MM.1S (cell line): ENCODE measurements at regions not wholly inside any gene's neighbourhood (a gene's known extent, or its start where the extent isn't known, plus 50 kb on each side); places are given as distances from the start of the nearest gene placed in this dataset.

Experiments
- DNase-seq: peaks from one replicate; pipeline ENCODE4 v3.0.0-alpha.2; 2015
- H2AFZ ChIP-seq: fragments of 300-600 bp; sonication (generic); 2 replicates; pipeline ENCODE4 v1.6.0; 2016; ENCODE audit warnings: antibody characterized with exemption, low read length
- H3F3A ChIP-seq: fragments of 300-600 bp; sonication (generic); 2 replicates; pipeline ENCODE4 v1.6.1; 2016; ENCODE audit warnings: mild to moderate bottlenecking, antibody characterized with exemption, low read length, moderate library complexity, mixed read lengths; ENCODE audit not compliant: insufficient read depth
- H3K27ac ChIP-seq: fragments of 300-600 bp; sonication (generic); 2 replicates; pipeline ENCODE4 v1.5.1; 2016; ENCODE audit warnings: mild to moderate bottlenecking, low read length
- H3K27me3 ChIP-seq: fragments of 300-600 bp; sonication (generic); replicated peaks from 2 replicates; pipeline ENCODE4 v1.6.0; 2016; ENCODE audit warnings: low read length; ENCODE audit not compliant: insufficient read depth
- H3K36me3 ChIP-seq: fragments of 300-600 bp; sonication (generic); replicated peaks from 2 replicates; pipeline ENCODE4 v1.6.1; 2016; ENCODE audit warnings: mild to moderate bottlenecking, low read length, mixed read lengths; ENCODE audit not compliant: insufficient read depth
- H3K4me1 ChIP-seq: fragments of 300-600 bp; sonication (generic); 2 replicates; pipeline ENCODE4 v1.6.1; 2016; ENCODE audit warnings: low read length, mixed read lengths
- H3K4me2 ChIP-seq: fragments of 300-600 bp; sonication (generic); 2 replicates; pipeline ENCODE4 v1.6.0; 2016; ENCODE audit warnings: low read depth, low read length
- H3K4me3 ChIP-seq: fragments of 300-600 bp; sonication (generic); 2 replicates; pipeline ENCODE4 v1.5.1; 2016; ENCODE audit warnings: low read length, mixed read lengths
- H3K79me2 ChIP-seq: fragments of 300-600 bp; sonication (generic); 2 replicates; pipeline ENCODE4 v1.6.1; 2016; ENCODE audit warnings: mixed run types, low read length, mixed read lengths
- H3K9ac ChIP-seq: fragments of 300-600 bp; sonication (generic); 2 replicates; pipeline ENCODE4 v1.6.1; 2016; ENCODE audit warnings: low read length, mixed read lengths
- H3K9me2 ChIP-seq: fragments of 300-600 bp; sonication (generic); replicated peaks from 2 replicates; pipeline ENCODE4 v1.6.1; 2016; ENCODE audit warnings: mild to moderate bottlenecking, low read length, mixed read lengths; ENCODE audit not compliant: insufficient read depth
- H3K9me3 ChIP-seq: fragments of 300-600 bp; sonication (generic); replicated peaks from 2 replicates; pipeline ENCODE4 v1.6.1; 2016; ENCODE audit warnings: mild to moderate bottlenecking, low read length, mixed read lengths; ENCODE audit not compliant: insufficient read depth
- H4K20me1 ChIP-seq: fragments of 300-600 bp; sonication (generic); 2 replicates; pipeline ENCODE4 v1.6.1; 2016; ENCODE audit warnings: mild to moderate bottlenecking, low read length, moderate library complexity, mixed read lengths; ENCODE audit not compliant: insufficient read depth
- CTCF ChIP-seq: fragments of 300-600 bp; sonication (generic); IDR thresholded peaks from 2 replicates; pipeline ENCODE4 v1.5.1; 2016; ENCODE audit warnings: antibody characterized with exemption, low read length, mixed read lengths
- EZH2 ChIP-seq: fragments of 300-600 bp; sonication (generic); optimal IDR thresholded peaks from 2 replicates; pipeline ENCODE3; 2017; ENCODE audit warnings: low read depth, mild to moderate bottlenecking, antibody characterized with exemption, low read length, mixed read lengths
- EZH2phosphoT487 ChIP-seq: fragments of 300-600 bp; sonication (generic); IDR thresholded peaks from 2 replicates; pipeline ENCODE4 v1.6.1; 2018; ENCODE audit warnings: antibody characterized with exemption, low read length

DNA sequence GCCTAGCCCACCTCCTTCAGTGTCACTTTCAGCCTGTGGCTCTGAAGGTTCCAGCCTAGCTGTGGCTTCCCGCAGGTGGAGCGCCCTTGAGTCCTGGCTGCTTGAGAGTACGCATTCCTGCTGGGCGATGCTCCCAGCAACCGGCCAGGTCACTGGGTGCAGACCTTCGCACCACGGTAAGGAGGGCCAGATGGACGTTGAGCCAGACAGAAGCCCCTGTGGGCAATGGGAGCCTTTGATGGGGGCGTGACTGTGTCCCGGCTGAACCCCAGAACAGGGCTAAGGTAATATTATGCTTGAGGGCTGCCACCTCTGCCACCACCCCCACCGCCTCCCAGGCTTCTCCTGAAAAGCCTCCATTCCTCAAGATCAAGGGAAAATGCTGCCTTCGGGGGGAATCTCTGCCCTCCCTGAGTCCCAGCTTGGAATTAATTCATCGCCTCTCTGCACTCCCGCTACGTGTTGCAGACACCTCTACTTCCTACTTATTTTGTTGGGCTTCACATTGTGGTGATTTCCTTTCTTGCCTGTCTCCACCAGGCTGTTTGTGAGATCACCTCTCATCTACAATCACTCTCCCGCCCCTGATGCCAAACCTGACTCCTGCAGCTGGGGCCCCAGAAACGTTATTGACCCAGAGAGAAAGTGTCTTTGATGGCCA is 144.9 kb upstream of the NECTIN1 start:
- H4K20me1 ChIP-seq, result no peaks in the 10 kb centered on the region
- no peaks in the 10 kb centered on the region for H3K36me3 ChIP-seq
- no peaks in the 10 kb centered on the region for H3K79me2 ChIP-seq
- DNase-seq, result no peak
- H3K9me3 ChIP-seq, result no peaks in the 10 kb centered on the region
- H2AFZ ChIP-seq, result no peak overlapping the region
- no peak overlapping the region for H3K4me3 ChIP-seq
- TF ChIP-seq CTCF (no peak), EZH2 (no peak), EZH2phosphoT487 (no peak)
- H3F3A ChIP-seq, result no peaks in the 10 kb centered on the region
- H3K27me3 ChIP-seq, result peaks cover 53% of the 10 kb centered on the region
- no peaks in the 10 kb centered on the region for H3K4me1 ChIP-seq
- no peaks in the 10 kb centered on the region for H3K9me2 ChIP-seq
- H3K4me2 ChIP-seq, result no peak overlapping the region
- H3K9ac ChIP-seq, result no peak overlapping the region
- no peak overlapping the region for H3K27ac ChIP-seq

GRCh38 chr11:119872611-119873310 is 143.8 kb upstream of the NECTIN1 start:
- Histone ChIP-seq H3K9me3 (no peaks in the 10 kb centered on the region), H4K20me1 (no peaks in the 10 kb centered on the region), H3K4me3 (no peak overlapping the region), H3K4me2 (no peak overlapping the region), H3K9ac (no peak overlapping the region), H3K79me2 (no peaks in the 10 kb centered on the region), H3F3A (no peaks in the 10 kb centered on the region), H3K36me3 (no peaks in the 10 kb centered on the region), H3K4me1 (no peaks in the 10 kb centered on the region), H3K27me3 (peaks cover 49% of the 10 kb centered on the region), H3K9me2 (no peaks in the 10 kb centered on the region), H2AFZ (no peak overlapping the region), H3K27ac (no peak overlapping the region)
- TF ChIP-seq CTCF (no peak), EZH2 (no peak)
- no peak for DNase-seq

DNA sequence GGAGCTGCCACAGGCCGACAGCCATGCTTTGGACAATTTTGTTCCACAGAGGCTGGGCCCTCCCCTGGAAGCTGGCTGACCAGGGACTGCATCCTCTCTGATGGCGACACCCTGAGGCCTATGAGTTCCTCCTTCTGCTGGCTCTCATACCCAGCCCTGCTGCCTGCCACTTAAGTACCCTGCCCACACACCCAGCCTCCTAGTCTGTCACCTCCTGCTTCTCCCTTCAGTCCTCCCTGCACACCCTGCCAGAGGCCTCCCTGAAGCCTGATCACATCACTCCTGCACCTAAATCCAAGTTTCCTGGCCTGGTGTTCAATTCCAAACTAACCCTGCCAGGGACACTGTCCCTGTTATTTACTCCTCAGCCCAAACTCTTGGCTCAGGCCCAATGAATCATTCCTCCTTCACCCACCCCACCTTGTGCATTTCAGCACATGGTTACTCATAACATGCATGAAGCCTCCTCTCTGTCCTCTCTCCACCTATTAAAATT is 136.7 kb upstream of the NECTIN1 start:
- no peaks in the 10 kb centered on the region for H3K79me2 ChIP-seq
- no peaks in the 10 kb centered on the region for H3K36me3 ChIP-seq
- H3K4me1 ChIP-seq, result no peaks in the 10 kb centered on the region
- no peaks in the 10 kb centered on the region for H3K9me3 ChIP-seq
- H2AFZ ChIP-seq, result no peak overlapping the region
- peaks cover 11% of the 10 kb centered on the region; the same call in 1 of the 2 replicates for H3K27me3 ChIP-seq
- H3K9me2 ChIP-seq, result no peaks in the 10 kb centered on the region
- H3K27ac ChIP-seq, result no peak overlapping the region
- TF ChIP-seq EZH2phosphoT487 (no peak), CTCF (no peak), EZH2 (no peak)
- no peak overlapping the region for H3K4me3 ChIP-seq
- no peak overlapping the region for H3K9ac ChIP-seq
- no peaks in the 10 kb centered on the region for H4K20me1 ChIP-seq
- H3F3A ChIP-seq, result no peaks in the 10 kb centered on the region
- no peak overlapping the region for H3K4me2 ChIP-seq
- no peak for DNase-seq
